Middle frontal gyrus (tissue), 1 donor: ENCODE measurements at regions not wholly inside any gene's neighbourhood (a gene's known extent, or its start where the extent isn't known, plus 50 kb on each side); places are given as distances from the start of the nearest gene placed in this dataset.
"Not testable (repeated sequence)": the region's sequence is repeated elsewhere in the genome, so short reads cannot be mapped to it uniquely, and the experiment has no call there.

Source experiments
- DNase-seq: peaks from one replicate; pipeline ENCODE4 v3.0.0-alpha.2; 2015; ENCODE audit warnings: low spot score; ENCODE audit errors: extremely low spot score

DNA sequence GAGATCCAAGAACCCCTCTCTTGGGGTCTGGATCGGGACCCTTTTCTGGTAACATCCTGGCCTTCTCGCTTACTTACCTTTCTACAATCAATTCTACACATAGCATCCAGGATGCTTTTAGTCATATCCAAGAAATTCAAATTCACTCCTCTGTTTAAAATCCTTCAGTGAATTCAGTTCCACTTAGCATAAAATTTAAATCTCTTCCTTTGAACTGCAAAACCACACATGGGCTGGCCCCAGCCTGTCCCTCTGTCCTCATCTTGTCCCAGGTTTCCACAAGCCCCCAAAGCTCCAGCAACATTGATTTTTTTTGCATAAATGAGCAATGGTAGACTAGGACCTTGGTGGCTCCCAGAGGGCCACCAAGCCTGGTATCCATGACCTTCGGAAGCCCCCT, 96.4 kb upstream of the C16orf82 start:
- no peak for DNase-seq

DNA sequence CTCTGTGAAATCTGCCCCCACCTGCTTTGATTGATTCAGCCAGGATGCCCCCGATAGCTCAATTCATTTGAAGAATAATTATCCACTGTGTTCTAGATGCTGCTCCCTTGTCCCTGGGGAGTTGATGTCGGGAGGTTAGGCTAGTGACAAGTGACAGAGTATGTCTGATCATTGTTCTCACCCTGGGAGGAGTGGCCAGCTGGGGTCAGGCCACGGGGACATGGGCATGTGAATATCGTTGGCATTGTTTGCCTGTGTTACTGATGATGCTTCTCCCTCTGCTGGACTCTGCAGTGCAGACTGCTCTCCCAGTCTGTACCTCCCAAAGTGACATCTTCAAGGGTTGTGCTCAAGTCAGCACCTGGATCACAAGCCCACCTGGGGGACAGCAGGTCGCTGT, 89.9 kb upstream of the C16orf82 start:
- no peak for DNase-seq

DNA sequence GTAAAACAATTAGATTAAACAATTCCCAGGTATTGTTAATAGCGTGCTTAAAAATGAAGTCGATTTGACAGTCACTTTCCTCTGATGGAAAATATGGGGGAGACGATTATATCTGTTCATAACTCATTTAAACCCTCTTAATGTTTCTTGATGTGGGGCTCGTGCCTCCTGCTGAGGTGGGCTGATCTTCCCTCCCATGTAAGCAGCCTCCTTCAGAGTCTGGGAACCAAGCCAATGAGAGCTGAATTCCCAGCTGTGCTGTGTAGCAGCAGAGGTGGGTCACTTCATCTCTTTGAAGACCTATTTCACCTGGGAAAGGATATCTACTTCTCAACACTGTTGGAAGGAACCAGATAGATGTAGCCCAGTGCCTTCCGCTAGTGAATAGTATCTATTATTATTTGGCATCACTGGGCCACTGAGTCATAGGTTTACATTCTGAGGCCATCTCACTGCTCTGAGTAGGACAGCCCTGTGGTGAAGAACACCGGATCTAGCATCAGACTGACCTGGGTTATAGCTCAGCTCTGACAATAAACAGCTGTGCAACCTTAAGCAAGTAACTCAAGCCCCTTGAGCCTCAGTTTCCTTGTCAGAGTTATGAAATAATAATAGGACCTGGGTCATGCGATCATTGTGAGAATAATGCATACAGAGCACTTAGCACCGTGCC, 85.3 kb upstream of the C16orf82 start:
- DNase-seq = no peak

DNA sequence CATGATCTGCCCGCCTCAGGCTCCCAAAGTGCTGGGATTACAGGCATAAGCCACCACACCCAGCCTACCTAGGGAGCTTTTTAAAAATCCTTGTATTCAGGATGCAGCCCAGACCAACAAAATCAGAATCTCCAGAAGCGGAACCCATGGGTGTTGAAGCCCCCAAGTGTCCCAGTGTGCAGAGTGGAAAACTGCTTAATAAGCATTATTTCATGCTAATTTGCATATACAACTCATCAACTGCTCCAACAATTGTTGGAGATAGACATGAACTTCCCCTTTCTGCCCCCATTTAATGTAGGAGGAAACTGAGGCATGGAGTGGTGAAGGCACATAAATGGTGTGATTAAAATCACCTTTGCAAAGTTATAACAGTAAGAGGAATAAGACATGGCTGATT, 84.3 kb upstream of the C16orf82 start:
- DNase-seq = no peak

DNA sequence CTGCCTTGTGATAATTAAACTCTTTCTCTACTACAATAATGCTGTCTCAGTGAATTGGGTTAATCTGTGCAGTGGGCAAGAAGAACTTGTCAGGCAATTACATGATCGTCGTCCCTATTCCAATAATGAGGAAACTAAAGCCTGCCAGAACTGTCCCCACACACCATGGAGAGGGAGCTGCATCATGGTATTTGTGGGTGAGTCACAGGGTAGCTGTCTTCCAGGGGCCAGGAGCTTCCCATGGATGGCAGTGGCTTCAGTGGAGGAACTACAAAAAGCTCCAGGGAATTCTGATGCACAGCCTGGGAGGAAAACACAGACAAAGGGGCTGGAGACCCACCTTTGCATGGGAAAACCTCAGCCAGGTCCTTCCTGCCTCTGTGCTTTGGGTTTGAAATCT, 83.3 kb upstream of the C16orf82 start:
- no peak for DNase-seq

DNA sequence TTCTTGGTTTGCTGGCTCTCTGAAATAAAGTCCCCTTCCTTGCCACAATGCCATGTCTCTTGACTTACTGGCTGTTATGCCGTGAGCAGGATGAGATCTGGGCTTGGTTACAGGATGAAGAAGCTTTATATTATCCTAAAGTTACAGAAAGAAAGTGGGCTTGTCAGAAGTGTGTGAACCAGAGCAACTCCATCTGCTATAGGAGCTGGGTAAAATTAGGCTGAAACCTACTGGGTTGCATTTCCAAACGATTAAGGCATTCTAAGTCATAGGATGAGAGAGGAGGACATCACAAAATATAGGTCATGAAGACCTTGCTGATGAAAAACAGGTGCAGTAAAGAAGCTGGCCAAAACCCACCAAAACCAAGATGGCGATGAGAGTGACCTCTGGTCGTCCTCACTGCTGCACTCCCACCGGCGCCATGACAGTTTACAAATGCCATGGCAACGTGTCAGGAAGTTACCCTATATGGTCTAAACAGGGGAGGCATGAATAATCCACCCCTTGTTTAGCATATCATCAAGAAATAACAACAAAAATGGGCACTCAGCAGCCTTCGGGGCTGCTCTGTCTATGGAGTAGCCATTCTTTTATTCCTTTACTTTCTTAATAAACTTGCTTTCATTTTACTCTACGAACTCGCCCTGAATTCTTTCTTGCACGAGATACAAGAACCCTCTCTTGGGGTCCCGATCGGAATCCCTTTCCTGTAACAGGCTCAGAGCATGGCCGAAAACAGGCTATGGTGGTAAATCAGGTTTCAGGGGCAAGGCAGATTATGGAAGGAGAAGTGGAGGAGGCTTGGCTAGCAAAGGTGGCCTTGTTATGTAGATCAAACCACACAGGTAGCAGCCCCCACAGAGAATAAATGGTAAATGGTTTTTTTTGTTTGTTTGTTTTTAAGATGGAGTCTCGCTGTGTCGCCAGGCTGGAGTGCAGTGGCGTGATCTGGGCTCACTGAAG, 81.3 kb upstream of the C16orf82 start:
- no peak for DNase-seq

DNA sequence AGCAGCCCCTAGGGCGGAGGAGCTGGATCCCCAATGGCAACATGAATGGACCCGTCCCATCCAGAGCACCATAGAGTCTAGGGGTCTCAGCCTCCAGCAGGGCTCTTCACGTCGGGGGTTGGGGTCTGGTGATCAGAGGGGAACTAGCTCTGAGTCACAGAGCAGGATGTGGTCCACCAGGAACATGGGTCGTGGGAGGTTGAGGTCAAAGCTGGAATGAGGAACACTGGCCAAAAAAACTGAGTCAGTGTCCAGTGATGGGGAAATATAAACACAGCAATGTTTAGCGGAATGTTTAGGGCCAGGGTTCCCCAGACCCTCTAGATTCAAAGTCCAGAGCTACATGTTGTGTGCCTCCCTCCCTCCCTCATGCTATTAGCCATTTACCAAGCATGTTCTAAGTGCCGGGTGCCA, 79.1 kb upstream of the C16orf82 start:
- DNase-seq = no peak

DNA sequence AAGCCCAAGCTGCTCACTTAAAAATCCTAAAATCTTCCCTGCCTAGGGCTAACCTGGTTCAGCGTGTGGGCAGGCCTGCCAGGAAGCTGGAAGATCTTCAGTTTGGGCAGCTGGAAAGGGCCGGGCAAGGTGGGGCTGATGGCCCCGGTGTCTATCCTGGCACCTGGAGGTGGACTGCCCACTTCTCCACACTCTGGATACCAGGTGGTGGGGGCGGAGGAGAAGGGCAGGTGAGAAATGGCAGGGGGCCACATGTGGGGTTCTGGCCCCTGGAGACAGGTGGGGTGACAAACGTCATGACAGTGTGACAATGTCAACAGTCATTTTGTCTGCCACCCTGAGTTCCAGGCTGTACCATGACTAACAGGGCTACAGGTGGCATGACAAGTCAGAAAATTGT, 78.5 kb upstream of the C16orf82 start:
- DNase-seq = no peak

DNA sequence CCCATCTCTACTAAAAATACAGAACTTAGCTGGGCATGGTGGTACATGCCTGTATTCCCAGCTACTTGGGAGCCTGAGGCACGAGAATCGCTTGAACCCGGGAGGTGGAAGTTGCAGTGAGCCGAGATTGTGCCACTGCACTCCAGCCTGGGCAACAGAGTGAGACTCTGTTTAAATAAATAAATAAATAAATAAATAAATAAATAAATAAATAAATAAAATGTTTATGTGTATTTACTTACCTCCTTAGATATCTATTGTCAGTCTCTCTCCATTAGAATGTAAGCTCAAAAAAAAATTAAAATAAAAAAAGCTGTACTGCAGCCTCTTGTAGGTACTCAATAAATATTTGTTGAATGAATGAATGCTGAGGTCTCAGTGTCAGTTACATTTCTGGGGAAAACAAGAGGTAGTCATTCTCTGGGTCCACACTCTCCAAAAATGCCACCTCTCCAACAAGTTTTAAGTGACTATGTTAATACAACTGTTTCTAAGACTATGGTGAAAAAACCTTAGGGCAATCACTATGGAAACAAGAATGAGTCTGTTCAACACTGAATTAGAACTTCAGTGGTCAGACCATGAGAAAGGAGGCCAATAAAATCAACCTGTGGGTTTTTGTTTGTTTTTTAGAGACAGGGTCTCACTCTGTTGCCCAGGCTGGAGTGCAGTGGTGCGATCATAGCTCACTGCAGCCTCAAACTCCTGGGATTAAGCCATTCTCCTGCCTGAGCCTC, 76.2 kb upstream of the C16orf82 start:
- DNase-seq = not testable (repeated sequence)

DNA sequence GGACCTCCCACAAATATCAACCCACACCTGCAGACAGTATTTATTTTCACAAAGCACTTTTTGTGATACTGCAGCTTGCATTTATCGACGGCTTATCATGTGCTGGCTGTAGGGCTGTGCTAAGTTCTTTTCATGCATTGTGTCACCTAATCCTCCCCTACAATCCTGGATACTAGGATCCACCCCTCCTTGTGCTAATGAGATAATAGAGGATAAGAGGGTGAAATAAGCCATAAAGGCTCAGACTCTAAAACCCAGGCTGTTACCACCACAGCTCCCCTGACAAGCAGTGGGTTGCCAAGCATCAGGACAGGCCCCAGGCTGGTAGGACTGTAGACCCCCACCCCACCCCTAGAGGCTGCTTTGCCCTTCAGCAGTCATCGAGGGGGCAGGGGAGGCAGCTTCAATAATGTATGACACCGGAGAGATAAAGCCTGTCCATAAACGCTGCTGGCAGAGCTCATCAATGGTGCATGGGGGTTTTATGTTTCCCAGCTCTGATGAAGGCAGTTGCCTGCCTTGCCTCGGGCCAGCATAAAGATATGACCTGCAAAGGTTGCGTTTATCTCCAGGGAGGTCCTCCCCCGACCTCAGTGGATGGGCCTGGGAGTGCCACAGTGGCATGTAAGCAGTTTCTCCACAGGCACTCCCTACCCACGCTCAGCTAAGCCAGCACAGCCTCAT, 73.9 kb upstream of the C16orf82 start:
- DNase-seq = no peak

DNA sequence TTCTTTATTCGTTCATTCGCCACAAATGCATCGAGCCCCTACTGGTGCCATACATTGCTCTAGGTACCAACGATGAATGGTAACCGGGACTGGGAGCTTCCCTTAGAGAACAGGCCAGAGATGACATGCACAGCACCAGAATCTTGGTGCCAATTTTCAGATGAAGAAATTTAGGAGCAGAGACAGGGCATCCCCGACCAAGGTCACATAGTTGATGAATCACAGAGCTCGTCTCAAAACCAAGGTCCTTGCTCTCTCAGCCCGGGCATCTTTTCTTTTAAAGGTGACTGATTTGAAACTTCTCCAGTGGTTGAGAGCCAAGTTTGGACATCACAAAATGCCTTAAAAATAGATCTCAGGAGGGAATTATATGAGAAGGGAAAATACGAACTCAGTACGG, 73.2 kb upstream of the C16orf82 start:
- no peak for DNase-seq

DNA sequence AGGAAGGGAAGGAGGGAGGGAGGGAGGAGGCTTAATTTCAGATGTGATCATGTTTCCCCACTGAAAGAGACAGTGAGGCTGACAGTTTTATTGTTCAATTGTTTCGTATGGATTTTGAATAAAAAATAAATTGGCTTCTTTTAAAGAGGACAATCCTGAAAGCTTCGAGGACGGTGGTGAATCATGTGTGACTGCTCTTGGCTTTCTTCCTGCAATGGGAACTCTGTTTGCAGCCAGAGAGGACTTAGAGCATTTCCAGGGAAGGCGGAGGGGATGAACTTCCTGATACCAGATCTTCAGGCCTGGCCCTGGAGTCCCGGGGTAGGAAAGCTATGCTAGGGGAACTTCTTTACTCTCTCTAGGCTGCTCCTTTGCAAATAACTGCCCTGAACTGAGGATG, 72.8 kb upstream of the C16orf82 start:
- DNase-seq = no peak

DNA sequence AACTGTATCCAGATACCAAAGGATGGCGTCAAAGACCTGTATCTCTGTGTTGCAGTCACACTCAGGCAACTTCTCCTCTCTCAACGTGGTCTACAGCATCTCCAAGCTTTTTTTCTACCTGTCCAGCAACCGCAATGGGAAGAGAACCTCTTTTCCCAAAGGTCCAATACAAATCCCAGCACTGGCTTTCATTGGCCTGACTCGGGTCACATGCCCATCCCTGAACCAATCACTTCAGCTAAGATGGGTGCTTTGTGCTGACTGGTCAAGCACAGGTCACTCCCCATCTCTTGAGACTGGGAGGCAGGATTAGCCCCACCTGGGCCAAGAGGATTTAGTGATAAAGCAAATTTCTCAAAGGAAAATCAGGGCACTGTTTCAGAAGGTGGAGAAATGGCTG, 71.2 kb upstream of the C16orf82 start:
- no peak for DNase-seq

DNA sequence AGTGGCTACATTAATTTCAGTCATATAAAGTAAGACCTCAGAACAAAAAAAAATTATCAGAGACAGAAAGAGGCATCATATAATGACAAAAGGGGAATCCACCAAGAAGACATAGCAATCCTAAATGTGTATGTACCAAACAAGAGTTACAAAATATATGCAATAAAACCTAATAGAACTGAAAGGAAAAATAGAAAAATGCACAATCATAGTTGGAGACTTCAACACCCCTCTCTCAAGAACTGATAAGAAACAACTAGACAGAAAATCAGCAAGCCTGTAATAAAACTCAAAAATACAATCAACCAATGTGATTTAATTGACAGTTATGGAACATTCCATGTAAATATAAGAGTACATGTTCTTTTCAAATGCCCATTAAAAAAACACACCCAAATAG, 61.3 kb upstream of the C16orf82 start:
- no peak for DNase-seq
